AG10803 (cell line): ENCODE measurements at regions not wholly inside any gene's neighbourhood (a gene's known extent, or its start where the extent isn't known, plus 50 kb on each side); places are given as distances from the start of the nearest gene placed in this dataset.

Experiments
- DNase-seq: peaks from one replicate; pipeline ENCODE4 v3.0.0; 2010; ENCODE audit warnings: low read depth
- H3K4me3 ChIP-seq: 2 replicates; pipeline ENCODE4 v1.5.1; 2011; ENCODE audit warnings: mild to moderate bottlenecking, low read length, control low read depth
- CTCF ChIP-seq: conservative IDR thresholded peaks from 2 replicates; pipeline ENCODE4 v1.5.1; 2011; ENCODE audit warnings: mild to moderate bottlenecking, low read length, control low read depth, inconsistent platforms

GRCh38 chr3:14334136-14334535 lies 68.3 kb upstream of the SLC6A6 start:
- no peak overlapping the region for H3K4me3 ChIP-seq
- no peak for DNase-seq
- TF ChIP-seq CTCF, result no peak

GRCh38 chr3:14334936-14335335 lies 67.5 kb upstream of the SLC6A6 start:
- H3K4me3 ChIP-seq, result no peak overlapping the region
- DNase-seq, result no peak
- no peak for TF ChIP-seq CTCF

GRCh38 chr3:14335774-14336748 lies 66.3 kb upstream of the SLC6A6 start:
- no peak for TF ChIP-seq CTCF
- H3K4me3 ChIP-seq, result no peak overlapping the region
- DNase-seq, result no peak

GRCh38 chr3:14336749-14337598 lies 65.4 kb upstream of the SLC6A6 start:
- TF ChIP-seq CTCF, result no peak
- DNase-seq, result no peak
- H3K4me3 ChIP-seq, result no peak overlapping the region

- TF ChIP-seq CTCF, result no peak
- no peak for DNase-seq
- H3K4me3 ChIP-seq, result no peak overlapping the region
Observed at GRCh38 chr3:14337828-14338227, 64.6 kb upstream of the SLC6A6 start.

- DNase-seq, result no peak
- TF ChIP-seq CTCF, result no peak
- no peak overlapping the region for H3K4me3 ChIP-seq
Observed at GRCh38 chr3:14338242-14338641, 64.2 kb upstream of the SLC6A6 start.
